ENCODE measurements at regions not wholly inside any gene's neighbourhood (a gene's known extent, or its start where the extent isn't known, plus 50 kb on each side); places are given as distances from the start of the nearest gene placed in this dataset.

- DNase-seq = no peak
Observed at GRCh38 chr15:93214106-93214505, 125.1 kb upstream of the RGMA start.

- no peak for DNase-seq
Observed at GRCh38 chr15:93213281-93213680, 124.3 kb upstream of the RGMA start.

GRCh38 chr15:93212578-93212977 lies 123.6 kb upstream of the RGMA start:
- no peak for DNase-seq

- DNase-seq = no peak
Observed at GRCh38 chr15:93210995-93211394, 122.0 kb upstream of the RGMA start.

- no peak for DNase-seq
Observed at GRCh38 chr15:93209690-93210445, 120.9 kb upstream of the RGMA start.

GRCh38 chr15:93206893-93207292 lies 117.9 kb upstream of the RGMA start:
- DNase-seq = no peak

GRCh38 chr15:93205413-93205812 lies 116.4 kb upstream of the RGMA start:
- DNase-seq = no peak

GRCh38 chr15:93203036-93203435 lies 114.0 kb upstream of the RGMA start:
- no peak for DNase-seq

- no peak for DNase-seq
Observed at GRCh38 chr15:93202405-93202804, 113.4 kb upstream of the RGMA start.

- DNase-seq = no peak
Observed at GRCh38 chr15:93201940-93202339, 112.9 kb upstream of the RGMA start.

GRCh38 chr15:93200837-93201226 lies 111.8 kb upstream of the RGMA start:
- DNase-seq = no peak

- no peak for DNase-seq
Observed at GRCh38 chr15:93200081-93200836, 111.2 kb upstream of the RGMA start.

- DNase-seq = no peak
Observed at GRCh38 chr15:93196135-93196670, 107.2 kb upstream of the RGMA start.

GRCh38 chr15:93195109-93195508 lies 106.1 kb upstream of the RGMA start:
- no peak for DNase-seq

- no peak for DNase-seq
Observed at GRCh38 chr15:93190238-93190637, 101.2 kb upstream of the RGMA start.

- no peak for DNase-seq
Observed at GRCh38 chr15:93189561-93189960, 100.5 kb upstream of the RGMA start.

- no peak for DNase-seq
Observed at GRCh38 chr15:93188236-93188635, 99.2 kb upstream of the RGMA start.

GRCh38 chr15:93185796-93186195 lies 96.8 kb upstream of the RGMA start:
- no peak for DNase-seq

GRCh38 chr15:93182703-93183205 lies 93.7 kb upstream of the RGMA start:
- no peak for DNase-seq

GRCh38 chr15:93180656-93181055 lies 91.6 kb upstream of the RGMA start:
- DNase-seq = no peak

- no peak for DNase-seq
Observed at GRCh38 chr15:93180128-93180527, 91.1 kb upstream of the RGMA start.

- no peak for DNase-seq
Observed at GRCh38 chr15:93179700-93180102, 90.7 kb upstream of the RGMA start.

GRCh38 chr15:93179072-93179471 lies 90.1 kb upstream of the RGMA start:
- DNase-seq = no peak

GRCh38 chr15:93178371-93178770 lies 89.4 kb upstream of the RGMA start:
- no peak for DNase-seq

Measured in CD4-positive, alpha-beta T cell treated with Interleukin-17A for 4 hours (primary cell).